Duodenal mucosa (tissue), 2 donors: ENCODE measurements at regions not wholly inside any gene's neighbourhood (a gene's known extent, or its start where the extent isn't known, plus 50 kb on each side); places are given as distances from the start of the nearest gene placed in this dataset.

Source experiments
- H3K27ac ChIP-seq: one replicate; pipeline ENCODE4 v1.7.0; 2013; ENCODE audit warnings: low read depth, low read length
- H3K27me3 ChIP-seq, 2 donors: one replicate each; pipeline ENCODE4 v1.7.0; 2013; ENCODE audit warnings: low read length in 2 of 2, control low read depth in 1 of 2; ENCODE audit not compliant: insufficient read depth in 2 of 2, control insufficient read depth in 1 of 2
- H3K36me3 ChIP-seq, 2 donors: one replicate each; pipeline ENCODE4 v1.7.0; 2013; ENCODE audit warnings: low read length in 2 of 2, control low read depth in 1 of 2; ENCODE audit not compliant: insufficient read depth in 2 of 2, control insufficient read depth in 1 of 2
- H3K4me1 ChIP-seq, 2 donors: one replicate each; pipeline ENCODE4 v1.7.0; 2013; ENCODE audit warnings: low read length in 2 of 2, control low read depth in 1 of 2; ENCODE audit not compliant: insufficient read depth in 2 of 2, control insufficient read depth in 1 of 2
- H3K4me3 ChIP-seq, 2 donors: one replicate each; pipeline ENCODE4 v1.7.0; 2013; ENCODE audit warnings: low read length in 2 of 2, low read depth in 1 of 2
- H3K9ac ChIP-seq, 2 donors: one replicate each; pipeline ENCODE4 v1.7.0; 2013; ENCODE audit warnings: low read length in 2 of 2, low read depth in 1 of 2
- H3K9me3 ChIP-seq, 2 donors: one replicate each; pipeline ENCODE4 v1.7.0; 2013; ENCODE audit warnings: low read length in 2 of 2, control low read depth in 1 of 2; ENCODE audit not compliant: control insufficient read depth in 1 of 2

DNA sequence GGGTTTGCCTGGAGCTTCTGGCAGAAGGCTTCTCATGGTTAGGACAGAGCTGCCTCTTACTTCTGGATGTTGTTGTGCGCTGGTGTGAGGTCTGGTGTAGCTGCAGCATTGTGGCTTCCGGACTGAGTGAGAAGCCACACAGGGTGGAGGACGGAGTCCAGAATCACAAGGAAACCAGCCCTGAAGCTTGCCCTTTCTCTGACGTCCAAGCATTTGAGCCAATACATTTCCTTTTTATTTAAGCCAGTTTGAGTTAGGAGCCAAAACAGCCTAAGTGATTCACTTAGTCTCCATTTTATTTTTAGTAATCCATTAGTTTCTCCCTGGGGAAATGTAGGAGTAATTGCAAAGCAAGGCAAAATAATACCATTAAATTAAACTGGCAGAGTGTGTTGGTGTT is 402.4 kb upstream of the RGS6 start:
- H3K27me3 ChIP-seq, result no peaks in the 10 kb centered on the region
- H3K4me3 ChIP-seq, result no peak overlapping the region
- no peak overlapping the region for H3K27ac ChIP-seq
- peaks cover 4 to 9% of the 10 kb centered on the region in 2 donors for H3K36me3 ChIP-seq
- H3K4me1 ChIP-seq, result no peaks in the 10 kb centered on the region
- H3K9me3 ChIP-seq, result no peaks in the 10 kb centered on the region
- no peak overlapping the region for H3K9ac ChIP-seq

- Histone ChIP-seq H3K4me1 (peaks cover 0 to 3% of the 10 kb centered on the region in 2 donors), H3K4me3 (no peak overlapping the region), H3K9me3 (no peaks in the 10 kb centered on the region), H3K27me3 (no peaks in the 10 kb centered on the region), H3K36me3 (peaks cover 4 to 6% of the 10 kb centered on the region in 2 donors), H3K27ac (no peak overlapping the region), H3K9ac (no peak overlapping the region)
Observed at GRCh38 chr14:71532344-71532743, 399.9 kb upstream of the RGS6 start.

DNA sequence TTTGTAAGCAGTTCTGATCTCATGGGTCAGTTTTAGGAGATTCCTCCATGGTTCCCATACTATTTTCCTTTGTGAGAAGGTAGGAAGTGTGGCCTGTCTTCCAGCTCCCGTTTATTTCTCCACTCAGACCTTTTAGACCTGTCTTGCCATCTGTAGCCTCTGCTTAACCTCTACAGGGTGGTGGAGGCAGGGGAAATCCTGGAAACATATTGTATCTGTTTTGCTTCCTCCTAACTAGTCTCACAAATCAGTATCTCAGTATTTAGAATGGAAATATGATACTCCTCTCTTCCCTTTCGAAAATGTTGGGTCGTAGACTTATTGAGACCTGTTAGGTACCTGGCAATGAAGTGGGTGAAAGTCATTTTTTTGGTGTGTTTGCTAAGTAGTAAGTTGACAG is 399.4 kb upstream of the RGS6 start:
- Histone ChIP-seq H3K9me3 (no peaks in the 10 kb centered on the region), H3K27me3 (no peaks in the 10 kb centered on the region), H3K4me3 (no peak overlapping the region), H3K9ac (no peak overlapping the region), H3K4me1 (peaks cover 0 to 3% of the 10 kb centered on the region in 2 donors), H3K27ac (no peak overlapping the region), H3K36me3 (peaks cover 4 to 6% of the 10 kb centered on the region in 2 donors)

- Histone ChIP-seq H3K4me3 (no peak overlapping the region), H3K36me3 (peaks cover 4 to 6% of the 10 kb centered on the region in 2 donors), H3K9ac (no peak overlapping the region), H3K9me3 (no peaks in the 10 kb centered on the region), H3K27me3 (no peaks in the 10 kb centered on the region), H3K27ac (no peak overlapping the region), H3K4me1 (peaks cover 0 to 3% of the 10 kb centered on the region in 2 donors)
Observed at GRCh38 chr14:71533390-71533789, 398.8 kb upstream of the RGS6 start.

DNA sequence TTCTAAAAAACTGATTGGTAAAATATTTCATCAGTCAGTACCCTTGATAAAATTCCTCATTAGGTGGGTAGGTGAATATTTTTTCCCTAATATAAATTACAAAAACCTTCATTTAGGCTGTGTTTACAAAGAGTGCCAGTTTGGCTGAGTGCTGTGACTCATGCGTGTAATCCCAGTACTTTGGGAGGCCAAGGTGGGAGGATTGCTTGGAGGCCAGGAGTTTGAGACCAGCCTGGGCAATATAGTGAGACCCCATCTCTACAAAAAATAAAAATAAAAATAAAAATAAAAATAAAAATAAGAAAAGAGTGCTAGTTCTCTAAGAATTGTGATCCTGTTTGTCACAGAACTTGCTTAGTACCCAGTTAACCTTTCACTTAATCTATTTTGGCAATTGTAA is 398.4 kb upstream of the RGS6 start:
- no peak overlapping the region for H3K4me3 ChIP-seq
- no peaks in the 10 kb centered on the region for H3K27me3 ChIP-seq
- peaks cover 4 to 6% of the 10 kb centered on the region in 2 donors for H3K36me3 ChIP-seq
- H3K9ac ChIP-seq, result no peak overlapping the region
- H3K27ac ChIP-seq, result no peak overlapping the region
- H3K9me3 ChIP-seq, result no peaks in the 10 kb centered on the region
- H3K4me1 ChIP-seq, result peaks cover 0 to 3% of the 10 kb centered on the region in 2 donors

DNA sequence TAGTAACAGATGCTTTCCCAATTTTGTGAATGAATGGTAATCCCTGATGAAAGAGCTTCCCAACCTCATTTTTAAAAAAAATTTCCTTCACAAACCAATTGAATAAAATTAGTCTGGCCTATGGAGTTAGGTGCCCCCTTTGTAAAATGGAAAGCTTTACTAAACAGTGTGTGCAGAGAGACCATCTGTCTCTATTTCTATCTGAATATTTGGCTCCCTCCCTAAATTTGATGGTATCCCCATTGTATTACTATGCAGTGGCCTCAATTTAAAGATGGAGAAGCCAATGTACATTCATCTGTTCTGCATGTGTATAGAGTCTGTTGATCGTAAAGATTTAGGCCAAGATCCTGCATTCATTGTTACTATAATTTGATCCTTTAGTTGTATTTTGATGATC is 397.7 kb upstream of the RGS6 start:
- peaks cover 4 to 6% of the 10 kb centered on the region in 2 donors for H3K36me3 ChIP-seq
- no peak overlapping the region for H3K4me3 ChIP-seq
- H3K27ac ChIP-seq, result no peak overlapping the region
- peaks cover 0 to 3% of the 10 kb centered on the region in 2 donors for H3K4me1 ChIP-seq
- H3K9ac ChIP-seq, result no peak overlapping the region
- no peaks in the 10 kb centered on the region for H3K27me3 ChIP-seq
- no peaks in the 10 kb centered on the region for H3K9me3 ChIP-seq

DNA sequence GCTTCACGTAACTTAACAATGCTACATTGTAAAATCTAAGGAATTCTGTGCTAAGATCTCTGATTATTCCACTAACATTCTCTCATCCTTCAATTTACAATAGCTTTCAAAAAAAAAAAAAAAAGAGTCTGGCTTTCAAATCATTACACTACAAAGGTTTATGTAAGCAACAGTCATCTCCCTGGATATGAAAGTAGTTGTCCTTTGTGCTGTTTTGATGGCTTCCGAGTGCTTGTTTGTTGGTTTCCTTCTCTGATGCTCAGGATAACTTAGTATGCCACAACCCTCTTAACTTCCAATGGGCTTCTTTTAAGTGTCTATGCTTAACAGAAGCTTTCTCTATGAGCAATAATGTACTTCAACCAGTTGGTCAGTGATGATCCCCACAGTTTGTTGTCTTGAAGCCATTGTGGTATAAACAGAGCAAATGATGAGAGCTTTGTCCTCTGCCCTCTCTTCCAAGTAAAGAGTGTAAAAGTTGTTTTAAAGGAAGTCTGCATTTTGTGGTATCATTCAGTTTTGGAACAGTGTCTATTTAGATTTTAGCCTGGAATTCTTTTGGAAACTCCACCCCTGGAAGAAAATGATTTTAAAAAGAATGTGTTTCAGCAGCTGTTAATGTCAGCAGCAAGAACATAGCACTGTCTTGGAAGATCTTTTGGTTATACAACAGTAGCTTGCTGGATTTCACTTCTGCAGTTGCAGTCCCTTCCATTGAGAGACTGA is 396.1 kb upstream of the RGS6 start:
- Histone ChIP-seq H3K36me3 (peaks cover 3 to 4% of the 10 kb centered on the region in 2 donors), H3K27ac (no peak overlapping the region), H3K4me3 (no peak overlapping the region), H3K9me3 (no peaks in the 10 kb centered on the region), H3K9ac (no peak overlapping the region), H3K4me1 (peaks cover 0 to 3% of the 10 kb centered on the region in 2 donors), H3K27me3 (no peaks in the 10 kb centered on the region)

- Histone ChIP-seq H3K9me3 (no peaks in the 10 kb centered on the region), H3K9ac (no peak overlapping the region), H3K36me3 (no peaks in the 10 kb centered on the region), H3K27me3 (no peaks in the 10 kb centered on the region), H3K4me1 (peaks cover 0 to 3% of the 10 kb centered on the region in 2 donors), H3K27ac (no peak overlapping the region), H3K4me3 (no peak overlapping the region)
Observed at GRCh38 chr14:71536927-71537772, 395.1 kb upstream of the RGS6 start.

- Histone ChIP-seq H3K9me3 (no peaks in the 10 kb centered on the region), H3K4me1 (peaks cover 0 to 3% of the 10 kb centered on the region in 2 donors), H3K9ac (no peak overlapping the region), H3K27ac (no peak overlapping the region), H3K36me3 (no peaks in the 10 kb centered on the region), H3K27me3 (no peaks in the 10 kb centered on the region), H3K4me3 (no peak overlapping the region)
Observed at GRCh38 chr14:71538288-71538687, 393.9 kb upstream of the RGS6 start.

GRCh38 chr14:71538938-71539649 is 393.1 kb upstream of the RGS6 start:
- no peak overlapping the region for H3K4me3 ChIP-seq

More at GRCh38 chr14:71538938-71539649, 393.1 kb upstream of the RGS6 start:
- Histone ChIP-seq H3K27me3 (no peaks in the 10 kb centered on the region), H3K36me3 (no peaks in the 10 kb centered on the region), H3K9me3 (no peaks in the 10 kb centered on the region), H3K4me1 (peaks cover 0 to 3% of the 10 kb centered on the region in 2 donors), H3K9ac (no peak overlapping the region), H3K27ac (no peak overlapping the region)
